ENCODE measurements at regions not wholly inside any gene's neighbourhood (a gene's known extent, or its start where the extent isn't known, plus 50 kb on each side); places are given as distances from the start of the nearest gene placed in this dataset.

DNA sequence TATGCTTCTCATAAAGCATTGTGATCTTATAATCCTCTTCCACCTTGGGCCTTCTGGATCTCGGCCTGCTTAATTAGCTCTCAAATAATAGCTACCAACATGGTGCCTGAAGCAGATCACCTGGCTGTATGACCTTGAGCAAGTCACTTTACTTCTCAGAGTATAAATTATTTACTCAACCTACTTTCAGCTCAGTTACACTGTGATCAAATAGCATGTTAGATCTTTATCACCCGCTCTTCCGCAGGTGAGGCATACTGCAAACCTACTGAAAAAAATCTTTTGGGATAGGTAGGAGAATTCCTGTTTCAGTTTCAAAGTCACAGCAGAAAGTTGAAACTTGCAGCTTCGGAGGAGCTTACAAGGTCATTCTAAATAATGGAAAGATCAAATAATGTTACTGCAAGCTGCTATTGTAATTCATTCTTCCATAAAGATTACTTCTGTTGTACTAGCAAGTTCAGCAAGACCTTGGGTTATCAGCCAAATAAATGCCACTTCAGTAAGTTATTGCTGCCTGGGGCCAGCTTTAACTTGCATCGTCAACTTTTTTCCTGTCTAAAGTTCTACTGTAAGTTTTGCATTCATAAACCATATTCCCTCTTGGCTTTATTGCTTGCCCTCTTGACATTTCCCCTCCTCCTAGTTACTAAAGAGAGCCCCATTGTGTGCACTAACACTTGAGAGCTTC is 268.4 kb upstream of the ATP11B start:
- TF ChIP-seq, protein P1, sequence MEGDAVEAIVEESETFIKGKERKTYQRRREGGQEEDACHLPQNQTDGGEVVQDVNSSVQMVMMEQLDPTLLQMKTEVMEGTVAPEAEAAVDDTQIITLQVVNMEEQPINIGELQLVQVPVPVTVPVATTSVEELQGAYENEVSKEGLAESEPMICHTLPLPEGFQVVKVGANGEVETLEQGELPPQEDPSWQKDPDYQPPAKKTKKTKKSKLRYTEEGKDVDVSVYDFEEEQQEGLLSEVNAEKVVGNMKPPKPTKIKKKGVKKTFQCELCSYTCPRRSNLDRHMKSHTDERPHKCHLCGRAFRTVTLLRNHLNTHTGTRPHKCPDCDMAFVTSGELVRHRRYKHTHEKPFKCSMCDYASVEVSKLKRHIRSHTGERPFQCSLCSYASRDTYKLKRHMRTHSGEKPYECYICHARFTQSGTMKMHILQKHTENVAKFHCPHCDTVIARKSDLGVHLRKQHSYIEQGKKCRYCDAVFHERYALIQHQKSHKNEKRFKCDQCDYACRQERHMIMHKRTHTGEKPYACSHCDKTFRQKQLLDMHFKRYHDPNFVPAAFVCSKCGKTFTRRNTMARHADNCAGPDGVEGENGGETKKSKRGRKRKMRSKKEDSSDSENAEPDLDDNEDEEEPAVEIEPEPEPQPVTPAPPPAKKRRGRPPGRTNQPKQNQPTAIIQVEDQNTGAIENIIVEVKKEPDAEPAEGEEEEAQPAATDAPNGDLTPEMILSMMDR (conservative IDR thresholded peaks at IDR 0.05; ENCODE audit: low read depth, low read length) = no peak
- TF ChIP-seq CEBPB (IDR thresholded peaks at IDR 0.05; ENCODE audit: low read depth, low read length) = no peak
- TF ChIP-seq, protein P2, sequence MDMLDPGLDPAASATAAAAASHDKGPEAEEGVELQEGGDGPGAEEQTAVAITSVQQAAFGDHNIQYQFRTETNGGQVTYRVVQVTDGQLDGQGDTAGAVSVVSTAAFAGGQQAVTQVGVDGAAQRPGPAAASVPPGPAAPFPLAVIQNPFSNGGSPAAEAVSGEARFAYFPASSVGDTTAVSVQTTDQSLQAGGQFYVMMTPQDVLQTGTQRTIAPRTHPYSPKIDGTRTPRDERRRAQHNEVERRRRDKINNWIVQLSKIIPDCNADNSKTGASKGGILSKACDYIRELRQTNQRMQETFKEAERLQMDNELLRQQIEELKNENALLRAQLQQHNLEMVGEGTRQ (IDR thresholded peaks at IDR 0.05; ENCODE audit: low read depth, low read length) = no peak
- TF ChIP-seq SMC3 (IDR thresholded peaks at IDR 0.05; ENCODE audit: low read depth, low read length) = no peak
- no peak for TF ChIP-seq POLR2A (IDR thresholded peaks at IDR 0.05; ENCODE audit: low read depth, low read length)
- no peak for TF ChIP-seq MXI1 (IDR thresholded peaks at IDR 0.05; ENCODE audit: borderline replicate concordance, low read depth, low read length)
- TF ChIP-seq RAD21 (IDR thresholded peaks at IDR 0.05; ENCODE audit: low read length) = no peak
- no peak for TF ChIP-seq RFX5 (IDR thresholded peaks at IDR 0.05; ENCODE audit: low read depth, low read length)
- no peak for TF ChIP-seq CHD1 (IDR thresholded peaks at IDR 0.05; ENCODE audit: low read depth, low read length)
